A673 (cell line): ENCODE measurements at regions not wholly inside any gene's neighbourhood (a gene's known extent, or its start where the extent isn't known, plus 50 kb on each side); places are given as distances from the start of the nearest gene placed in this dataset.

ENCODE experiments used
- EZH2 ChIP-seq: fragments of 200-600 bp; sonication (generic); IDR thresholded peaks from 2 replicates; pipeline ENCODE4 v1.6.1; 2017; ENCODE audit warnings: borderline replicate concordance, low read depth, mild to moderate bottlenecking, mixed read lengths, antibody characterized with exemption, low read length; ENCODE audit not compliant: poor library complexity, severe bottlenecking
- TF ChIP-seq, protein P1 (sequence below): fragments of 300-800, 200-600 bp; sonication (generic); conservative IDR thresholded peaks from 2 replicates; pipeline ENCODE4 v1.5.1; 2017; ENCODE audit warnings: low read depth, mild to moderate bottlenecking, antibody characterized with exemption, low read length, moderate library complexity, mixed read lengths

- TF ChIP-seq, protein P1, sequence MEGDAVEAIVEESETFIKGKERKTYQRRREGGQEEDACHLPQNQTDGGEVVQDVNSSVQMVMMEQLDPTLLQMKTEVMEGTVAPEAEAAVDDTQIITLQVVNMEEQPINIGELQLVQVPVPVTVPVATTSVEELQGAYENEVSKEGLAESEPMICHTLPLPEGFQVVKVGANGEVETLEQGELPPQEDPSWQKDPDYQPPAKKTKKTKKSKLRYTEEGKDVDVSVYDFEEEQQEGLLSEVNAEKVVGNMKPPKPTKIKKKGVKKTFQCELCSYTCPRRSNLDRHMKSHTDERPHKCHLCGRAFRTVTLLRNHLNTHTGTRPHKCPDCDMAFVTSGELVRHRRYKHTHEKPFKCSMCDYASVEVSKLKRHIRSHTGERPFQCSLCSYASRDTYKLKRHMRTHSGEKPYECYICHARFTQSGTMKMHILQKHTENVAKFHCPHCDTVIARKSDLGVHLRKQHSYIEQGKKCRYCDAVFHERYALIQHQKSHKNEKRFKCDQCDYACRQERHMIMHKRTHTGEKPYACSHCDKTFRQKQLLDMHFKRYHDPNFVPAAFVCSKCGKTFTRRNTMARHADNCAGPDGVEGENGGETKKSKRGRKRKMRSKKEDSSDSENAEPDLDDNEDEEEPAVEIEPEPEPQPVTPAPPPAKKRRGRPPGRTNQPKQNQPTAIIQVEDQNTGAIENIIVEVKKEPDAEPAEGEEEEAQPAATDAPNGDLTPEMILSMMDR = no peak
- TF ChIP-seq EZH2 = no peak
Measured at GRCh38 chr10:31130406-31130805, 98.7 kb upstream of the ZNF438 start.
